HEK293 (cell line): ENCODE measurements at regions not wholly inside any gene's neighbourhood (a gene's known extent, or its start where the extent isn't known, plus 50 kb on each side); places are given as distances from the start of the nearest gene placed in this dataset.

Experiments used
- CTCF ChIA-PET: fragments of 350-600 bp; formaldehyde crosslinking; extraction: SDS; loops from one replicate; lab custom pipeline; 2021; ENCODE audit warnings: antibody characterized with exemption; lab: Yijun Ruan, JAX
- POLR2A ChIA-PET: fragments of 300-600 bp; formaldehyde crosslinking; extraction: SDS; loops from one replicate; lab custom pipeline; 2020; ENCODE audit warnings: antibody characterized with exemption, inconsistent platforms; lab: Yijun Ruan, JAX
- H3K27ac ChIP-seq: fragments of 200-500 bp; sonication (Bioruptor generic); 2 replicates; pipeline ENCODE4 v1.5.1; 2014; ENCODE audit warnings: low read depth, low read length, control low read depth, inconsistent platforms; ENCODE audit errors: extremely low read depth
- H3K36me3 ChIP-seq, 2 experiments: fragments of 200-500 bp in 1 of 2; sonication (Bioruptor generic) in 1 of 2; 1 replicate in 1 of 2; 2 replicates in 1 of 2; pipeline ENCODE4 v1.5.1; 2014 to 2017; ENCODE audit warnings: inconsistent platforms in 2 of 2, low read length in 2 of 2; ENCODE audit not compliant: control insufficient read depth in 2 of 2, insufficient read depth in 1 of 2
- H3K4me1 ChIP-seq: fragments of 200-500 bp; sonication (Bioruptor generic); 2 replicates; pipeline ENCODE4 v1.5.1; 2014; ENCODE audit warnings: mild to moderate bottlenecking, low read length, inconsistent platforms; ENCODE audit not compliant: control insufficient read depth, insufficient read depth
- H3K4me3 ChIP-seq: 2 replicates; pipeline ENCODE4 v1.5.1; 2011; ENCODE audit warnings: low read depth, mild to moderate bottlenecking, control low read depth, low read length, moderate library complexity
- H3K9me3 ChIP-seq: fragments of 200-500 bp; sonication (Bioruptor generic); 2 replicates; pipeline ENCODE4 v1.5.1; 2014; ENCODE audit warnings: low read depth, low read length, inconsistent platforms; ENCODE audit not compliant: control insufficient read depth, insufficient read depth
- TCF7L2 ChIP-seq: IDR thresholded peaks from 2 replicates; pipeline ENCODE4 v1.6.1; 2011; ENCODE audit warnings: low read depth, mild to moderate bottlenecking, inconsistent platforms, low read length, moderate library complexity, borderline replicate concordance
- YY1 ChIP-seq: fragments of 450-650 bp; formaldehyde crosslinking; IDR thresholded peaks from 2 replicates; pipeline ENCODE4 v1.5.1; 2018; ENCODE audit warnings: missing biosample characterization, missing genetic modification characterization
- ZFP41 ChIP-seq: fragments of 450-650 bp; formaldehyde crosslinking; IDR thresholded peaks from 2 replicates; pipeline ENCODE4 v1.5.1; 2016; ENCODE audit warnings: missing biosample characterization, missing genetic modification characterization, borderline replicate concordance
- ZNF133 ChIP-seq: fragments of 450-650 bp; formaldehyde crosslinking; IDR thresholded peaks from 2 replicates; pipeline ENCODE4 v1.5.1; 2016; ENCODE audit warnings: missing biosample characterization, missing genetic modification characterization
- ZNF138 ChIP-seq: fragments of 450-650 bp; formaldehyde crosslinking; IDR thresholded peaks from 2 replicates; pipeline ENCODE4 v1.5.1; 2016; ENCODE audit warnings: missing biosample characterization, missing genetic modification characterization, borderline replicate concordance
- ZNF155 ChIP-seq: fragments of 450-650 bp; formaldehyde crosslinking; IDR thresholded peaks from 2 replicates; pipeline ENCODE4 v1.5.1; 2016; ENCODE audit warnings: missing biosample characterization, missing genetic modification characterization
- ZNF214 ChIP-seq: fragments of 450-650 bp; formaldehyde crosslinking; IDR thresholded peaks from 2 replicates; pipeline ENCODE4 v1.5.1; 2017; ENCODE audit warnings: missing biosample characterization, mild to moderate bottlenecking, missing genetic modification characterization, borderline replicate concordance
- ZNF223 ChIP-seq: fragments of 450-650 bp; formaldehyde crosslinking; IDR thresholded peaks from 2 replicates; pipeline ENCODE4 v1.5.1; 2016; ENCODE audit warnings: missing biosample characterization, missing genetic modification characterization
- ZNF350 ChIP-seq: fragments of 450-650 bp; formaldehyde crosslinking; IDR thresholded peaks from 2 replicates; pipeline ENCODE4 v1.5.0; 2017; ENCODE audit warnings: missing biosample characterization, mild to moderate bottlenecking, missing genetic modification characterization
- ZNF433 ChIP-seq: fragments of 450-650 bp; formaldehyde crosslinking; IDR thresholded peaks from 2 replicates; pipeline ENCODE4 v1.5.1; 2016; ENCODE audit warnings: missing biosample characterization, missing genetic modification characterization, low read depth
- ZNF48 ChIP-seq: fragments of 450-650 bp; formaldehyde crosslinking; IDR thresholded peaks from 2 replicates; pipeline ENCODE4 v1.5.1; 2016; ENCODE audit warnings: missing biosample characterization, missing genetic modification characterization
- ZNF529 ChIP-seq: fragments of 450-650 bp; formaldehyde crosslinking; IDR thresholded peaks from 2 replicates; pipeline ENCODE4 v1.5.1; 2017; ENCODE audit warnings: missing genetic modification characterization, missing biosample characterization; ENCODE audit not compliant: insufficient replicate concordance
- ZNF76 ChIP-seq: fragments of 450-650 bp; formaldehyde crosslinking; IDR thresholded peaks from 2 replicates; pipeline ENCODE4; 2016; ENCODE audit warnings: low read depth, missing biosample characterization, missing genetic modification characterization, borderline replicate concordance
- ZNF777 ChIP-seq: fragments of 450-650 bp; formaldehyde crosslinking; IDR thresholded peaks from 2 replicates; pipeline ENCODE4 v1.5.1; 2017; ENCODE audit warnings: missing biosample characterization, missing genetic modification characterization, borderline replicate concordance
- ZNF830 ChIP-seq: fragments of 450-650 bp; IDR thresholded peaks from 2 replicates; pipeline ENCODE4 v1.5.0; 2018; ENCODE audit warnings: missing biosample characterization, missing genetic modification characterization, low read depth, mild to moderate bottlenecking, moderate library complexity
- ZSCAN30 ChIP-seq: fragments of 450-650 bp; IDR thresholded peaks from 2 replicates; pipeline ENCODE4 v1.5.1; 2018; ENCODE audit warnings: missing biosample characterization, mild to moderate bottlenecking, missing genetic modification characterization, moderate library complexity
- TF ChIP-seq, protein P1 (sequence below): fragments of 450-650 bp; formaldehyde crosslinking; IDR thresholded peaks from 2 replicates; pipeline ENCODE4 v1.5.1; 2016; ENCODE audit warnings: missing biosample characterization, missing genetic modification characterization
- TF ChIP-seq, protein P2 (sequence below): fragments of 450-650 bp; formaldehyde crosslinking; IDR thresholded peaks from 2 replicates; pipeline ENCODE4 v1.5.1; 2017; ENCODE audit warnings: missing biosample characterization, mild to moderate bottlenecking, missing genetic modification characterization, moderate library complexity
- TF ChIP-seq, protein P3 (sequence below): fragments of 450-650 bp; formaldehyde crosslinking; IDR thresholded peaks from 2 replicates; pipeline ENCODE4 v1.5.1; 2016; ENCODE audit warnings: missing biosample characterization, missing genetic modification characterization, low read depth
- TF ChIP-seq, protein P4 (sequence below): fragments of 450-650 bp; formaldehyde crosslinking; IDR thresholded peaks from 2 replicates; pipeline ENCODE4 v1.5.1; 2016; ENCODE audit warnings: missing biosample characterization, missing genetic modification characterization
- TF ChIP-seq, protein P5 (sequence below): IDR thresholded peaks from 2 replicates; pipeline ENCODE4 v1.6.1; 2011; ENCODE audit warnings: mild to moderate bottlenecking, low read depth, low read length, borderline replicate concordance

DNA sequence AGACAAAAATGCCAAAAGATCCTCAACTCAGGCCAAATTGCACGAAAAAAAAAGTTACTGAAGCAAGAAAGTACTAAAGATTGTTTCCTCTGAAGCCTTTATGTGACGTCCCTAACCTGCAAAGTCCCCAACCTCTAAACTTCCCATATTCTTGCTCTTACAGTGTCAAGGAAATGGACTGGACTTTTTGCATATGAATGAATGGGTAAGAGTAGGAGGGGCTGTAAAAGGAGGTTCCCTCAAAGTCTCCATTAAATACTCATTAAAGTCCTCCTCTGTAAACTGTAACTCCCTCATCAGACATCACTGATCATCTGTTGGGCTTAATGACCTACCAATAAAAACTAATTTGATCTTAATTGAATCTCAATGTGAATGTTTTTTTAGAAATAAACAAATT, 164.8 kb upstream of the STEAP1 start:
- H3K4me1 ChIP-seq, result no peaks in the 10 kb centered on the region
- no peak overlapping the region for H3K27ac ChIP-seq
- no peak overlapping the region for H3K4me3 ChIP-seq
- no peaks in the 10 kb centered on the region for H3K9me3 ChIP-seq
- H3K36me3 ChIP-seq, result no peaks in the 10 kb centered on the region
- POLR2A ChIA-PET, result no interaction called here
- TF ChIP-seq ZNF529, result no peak
- TF ChIP-seq, protein P1, sequence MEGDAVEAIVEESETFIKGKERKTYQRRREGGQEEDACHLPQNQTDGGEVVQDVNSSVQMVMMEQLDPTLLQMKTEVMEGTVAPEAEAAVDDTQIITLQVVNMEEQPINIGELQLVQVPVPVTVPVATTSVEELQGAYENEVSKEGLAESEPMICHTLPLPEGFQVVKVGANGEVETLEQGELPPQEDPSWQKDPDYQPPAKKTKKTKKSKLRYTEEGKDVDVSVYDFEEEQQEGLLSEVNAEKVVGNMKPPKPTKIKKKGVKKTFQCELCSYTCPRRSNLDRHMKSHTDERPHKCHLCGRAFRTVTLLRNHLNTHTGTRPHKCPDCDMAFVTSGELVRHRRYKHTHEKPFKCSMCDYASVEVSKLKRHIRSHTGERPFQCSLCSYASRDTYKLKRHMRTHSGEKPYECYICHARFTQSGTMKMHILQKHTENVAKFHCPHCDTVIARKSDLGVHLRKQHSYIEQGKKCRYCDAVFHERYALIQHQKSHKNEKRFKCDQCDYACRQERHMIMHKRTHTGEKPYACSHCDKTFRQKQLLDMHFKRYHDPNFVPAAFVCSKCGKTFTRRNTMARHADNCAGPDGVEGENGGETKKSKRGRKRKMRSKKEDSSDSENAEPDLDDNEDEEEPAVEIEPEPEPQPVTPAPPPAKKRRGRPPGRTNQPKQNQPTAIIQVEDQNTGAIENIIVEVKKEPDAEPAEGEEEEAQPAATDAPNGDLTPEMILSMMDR (tag by site-specific recombination), result no peak
- no peak for TF ChIP-seq ZSCAN30 (tag by site-specific recombination)
- TF ChIP-seq, protein P2, sequence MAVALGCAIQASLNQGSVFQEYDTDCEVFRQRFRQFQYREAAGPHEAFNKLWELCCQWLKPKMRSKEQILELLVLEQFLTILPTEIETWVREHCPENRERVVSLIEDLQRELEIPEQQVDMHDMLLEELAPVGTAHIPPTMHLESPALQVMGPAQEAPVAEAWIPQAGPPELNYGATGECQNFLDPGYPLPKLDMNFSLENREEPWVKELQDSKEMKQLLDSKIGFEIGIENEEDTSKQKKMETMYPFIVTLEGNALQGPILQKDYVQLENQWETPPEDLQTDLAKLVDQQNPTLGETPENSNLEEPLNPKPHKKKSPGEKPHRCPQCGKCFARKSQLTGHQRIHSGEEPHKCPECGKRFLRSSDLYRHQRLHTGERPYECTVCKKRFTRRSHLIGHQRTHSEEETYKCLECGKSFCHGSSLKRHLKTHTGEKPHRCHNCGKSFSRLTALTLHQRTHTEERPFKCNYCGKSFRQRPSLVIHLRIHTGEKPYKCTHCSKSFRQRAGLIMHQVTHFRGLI (tag by site-specific recombination), result no peak
- TF ChIP-seq ZNF777 (tag by site-specific recombination), result no peak
- no peak for TF ChIP-seq ZNF223 (tag by site-specific recombination)
- CTCF ChIA-PET, result no interaction called here

DNA sequence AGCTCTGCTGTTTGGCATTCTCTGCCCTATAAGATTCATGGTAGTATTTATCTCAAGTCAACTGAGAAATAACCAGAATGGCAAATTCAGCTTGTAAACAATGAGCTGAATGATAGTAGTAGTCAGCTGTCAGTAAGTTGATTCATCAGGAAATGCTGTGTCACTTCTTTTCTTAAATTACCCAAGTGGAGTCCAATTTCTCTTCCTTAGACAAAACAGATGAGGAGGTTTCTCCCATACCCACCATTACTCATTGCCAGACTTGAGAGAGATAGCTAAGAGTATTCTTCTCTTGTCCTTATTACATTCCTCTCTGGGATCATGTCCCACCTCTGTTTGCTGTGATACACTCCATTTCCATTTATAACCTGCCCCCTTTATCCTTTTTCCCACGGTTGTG, 159.8 kb upstream of the STEAP1 start:
- CTCF ChIA-PET, result no interaction called here
- H3K4me1 ChIP-seq, result no peaks in the 10 kb centered on the region
- no peak overlapping the region for H3K4me3 ChIP-seq
- H3K36me3 ChIP-seq, result no peaks in the 10 kb centered on the region
- no peak for TF ChIP-seq ZNF155 (tag by site-specific recombination)
- no peak for TF ChIP-seq ZNF138 (tag by site-specific recombination)
- TF ChIP-seq ZNF214, result no peak
- no peak for TF ChIP-seq ZNF350 (tag by site-specific recombination)
- POLR2A ChIA-PET, result no interaction called here
- H3K9me3 ChIP-seq, result no peaks in the 10 kb centered on the region
- no peak overlapping the region for H3K27ac ChIP-seq

DNA sequence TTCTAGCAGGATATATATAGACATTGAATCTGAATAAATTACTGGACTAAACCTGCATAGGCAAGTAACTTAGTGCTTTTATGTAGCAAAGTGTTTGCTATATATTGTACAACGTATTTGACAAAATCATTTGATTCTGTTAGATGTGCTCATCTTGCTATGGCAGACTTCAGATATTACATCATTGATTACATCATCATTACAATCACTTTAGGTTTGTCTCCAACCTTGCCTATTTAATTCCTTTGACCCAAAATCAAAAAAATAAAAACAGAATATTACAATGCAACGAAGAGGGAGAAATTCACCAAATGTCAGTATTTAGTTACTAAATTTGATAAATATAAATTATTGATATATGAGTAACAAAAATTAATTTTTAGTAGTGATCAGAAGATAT, 155.7 kb upstream of the STEAP1 start:
- no peak for TF ChIP-seq YY1
- TF ChIP-seq, protein P3, sequence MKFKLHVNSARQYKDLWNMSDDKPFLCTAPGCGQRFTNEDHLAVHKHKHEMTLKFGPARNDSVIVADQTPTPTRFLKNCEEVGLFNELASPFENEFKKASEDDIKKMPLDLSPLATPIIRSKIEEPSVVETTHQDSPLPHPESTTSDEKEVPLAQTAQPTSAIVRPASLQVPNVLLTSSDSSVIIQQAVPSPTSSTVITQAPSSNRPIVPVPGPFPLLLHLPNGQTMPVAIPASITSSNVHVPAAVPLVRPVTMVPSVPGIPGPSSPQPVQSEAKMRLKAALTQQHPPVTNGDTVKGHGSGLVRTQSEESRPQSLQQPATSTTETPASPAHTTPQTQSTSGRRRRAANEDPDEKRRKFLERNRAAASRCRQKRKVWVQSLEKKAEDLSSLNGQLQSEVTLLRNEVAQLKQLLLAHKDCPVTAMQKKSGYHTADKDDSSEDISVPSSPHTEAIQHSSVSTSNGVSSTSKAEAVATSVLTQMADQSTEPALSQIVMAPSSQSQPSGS, result peak; percentile 54; the same call in 1 of the 2 replicates
- ChIA-PET CTCF (no interaction called here), POLR2A (no interaction called here)
- no peaks in the 10 kb centered on the region for H3K36me3 ChIP-seq
- H3K27ac ChIP-seq, result no peak overlapping the region
- H3K4me1 ChIP-seq, result no peaks in the 10 kb centered on the region
- no peaks in the 10 kb centered on the region for H3K9me3 ChIP-seq
- no peak overlapping the region for H3K4me3 ChIP-seq

DNA sequence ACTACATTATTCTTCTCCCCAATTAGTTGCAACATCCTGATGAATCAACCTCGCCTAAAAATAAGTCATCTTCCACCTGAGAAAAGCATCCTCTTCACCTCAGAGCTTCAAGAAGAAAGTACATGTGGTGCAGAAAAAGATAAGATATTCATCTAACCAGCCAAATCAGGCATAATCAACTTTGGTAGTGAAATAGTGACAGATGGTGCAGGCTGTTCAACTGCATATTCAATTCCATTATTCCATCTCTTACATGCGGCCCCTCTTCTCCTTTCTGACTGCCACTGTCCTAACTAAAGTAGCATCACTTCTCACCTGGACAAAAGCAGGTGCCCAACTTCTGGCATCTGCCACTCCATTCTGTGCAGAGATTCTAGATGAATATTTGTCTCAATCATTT, 148.4 kb upstream of the STEAP1 start:
- ChIA-PET POLR2A (no interaction called here), CTCF (no interaction called here)
- TF ChIP-seq, protein P4, sequence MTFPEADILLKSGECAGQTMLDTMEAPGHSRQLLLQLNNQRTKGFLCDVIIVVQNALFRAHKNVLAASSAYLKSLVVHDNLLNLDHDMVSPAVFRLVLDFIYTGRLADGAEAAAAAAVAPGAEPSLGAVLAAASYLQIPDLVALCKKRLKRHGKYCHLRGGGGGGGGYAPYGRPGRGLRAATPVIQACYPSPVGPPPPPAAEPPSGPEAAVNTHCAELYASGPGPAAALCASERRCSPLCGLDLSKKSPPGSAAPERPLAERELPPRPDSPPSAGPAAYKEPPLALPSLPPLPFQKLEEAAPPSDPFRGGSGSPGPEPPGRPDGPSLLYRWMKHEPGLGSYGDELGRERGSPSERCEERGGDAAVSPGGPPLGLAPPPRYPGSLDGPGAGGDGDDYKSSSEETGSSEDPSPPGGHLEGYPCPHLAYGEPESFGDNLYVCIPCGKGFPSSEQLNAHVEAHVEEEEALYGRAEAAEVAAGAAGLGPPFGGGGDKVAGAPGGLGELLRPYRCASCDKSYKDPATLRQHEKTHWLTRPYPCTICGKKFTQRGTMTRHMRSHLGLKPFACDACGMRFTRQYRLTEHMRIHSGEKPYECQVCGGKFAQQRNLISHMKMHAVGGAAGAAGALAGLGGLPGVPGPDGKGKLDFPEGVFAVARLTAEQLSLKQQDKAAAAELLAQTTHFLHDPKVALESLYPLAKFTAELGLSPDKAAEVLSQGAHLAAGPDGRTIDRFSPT (tag by site-specific recombination), result no peak
- TF ChIP-seq, protein P5, sequence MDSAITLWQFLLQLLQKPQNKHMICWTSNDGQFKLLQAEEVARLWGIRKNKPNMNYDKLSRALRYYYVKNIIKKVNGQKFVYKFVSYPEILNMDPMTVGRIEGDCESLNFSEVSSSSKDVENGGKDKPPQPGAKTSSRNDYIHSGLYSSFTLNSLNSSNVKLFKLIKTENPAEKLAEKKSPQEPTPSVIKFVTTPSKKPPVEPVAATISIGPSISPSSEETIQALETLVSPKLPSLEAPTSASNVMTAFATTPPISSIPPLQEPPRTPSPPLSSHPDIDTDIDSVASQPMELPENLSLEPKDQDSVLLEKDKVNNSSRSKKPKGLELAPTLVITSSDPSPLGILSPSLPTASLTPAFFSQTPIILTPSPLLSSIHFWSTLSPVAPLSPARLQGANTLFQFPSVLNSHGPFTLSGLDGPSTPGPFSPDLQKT, result no peak
- TF ChIP-seq ZNF138 (tag by site-specific recombination) (no peak), ZNF133 (no peak), ZNF433 (no peak), ZNF76 (tag by site-specific recombination) (no peak), ZNF830 (tag by site-specific recombination) (no peak), ZFP41 (tag by site-specific recombination) (no peak), TCF7L2 (no peak), ZNF48 (tag by site-specific recombination) (no peak)

More for the DNA sequence above, 148.4 kb upstream of the STEAP1 start:
- H3K4me1 ChIP-seq, result no peaks in the 10 kb centered on the region
- no peaks in the 10 kb centered on the region for H3K9me3 ChIP-seq
- H3K36me3 ChIP-seq, result no peaks in the 10 kb centered on the region
- H3K27ac ChIP-seq, result no peak overlapping the region
- H3K4me3 ChIP-seq, result no peak overlapping the region
